ENCODE measurements at regions not wholly inside any gene's neighbourhood (a gene's known extent, or its start where the extent isn't known, plus 50 kb on each side); places are given as distances from the start of the nearest gene placed in this dataset.
"Not testable (repeated sequence)": the region's sequence is repeated elsewhere in the genome, so short reads cannot be mapped to it uniquely, and the experiment has no call there.

- peaks cover 0 to 19% of the 10 kb centered on the region in 2 donors for H3K9me3 ChIP-seq (ENCODE audit: control insufficient read depth in 2 of 2, insufficient read depth in 1 of 2, low read depth in 1 of 2, low read length in 1 of 2)
- not testable (repeated sequence) for H3K27ac ChIP-seq (ENCODE audit: low read depth in 1 of 3, low read length in 2 of 3); H3K4me3 ChIP-seq (ENCODE audit: low read depth in 1 of 3, low read length in 3 of 3); FAIRE-seq; H3K4me1 ChIP-seq (ENCODE audit: control insufficient read depth in 3 of 3, insufficient read depth in 2 of 3, low read depth in 1 of 3, low read length in 2 of 3); H3K27me3 ChIP-seq (ENCODE audit: control insufficient read depth in 3 of 3, insufficient read depth in 3 of 3, low read length in 3 of 3); H3K36me3 ChIP-seq (ENCODE audit: control insufficient read depth in 3 of 3, insufficient read depth in 2 of 3, low read depth in 1 of 3, low read length in 3 of 3); DNase-seq
- 88 to 96% (median 91%) methylated on average over 1 of the region's 3 CpGs for WGBS, 3 donors
Observed at GRCh38 chr13:88512993-88513392, 841.8 kb downstream of the SLITRK5 start.

DNA sequence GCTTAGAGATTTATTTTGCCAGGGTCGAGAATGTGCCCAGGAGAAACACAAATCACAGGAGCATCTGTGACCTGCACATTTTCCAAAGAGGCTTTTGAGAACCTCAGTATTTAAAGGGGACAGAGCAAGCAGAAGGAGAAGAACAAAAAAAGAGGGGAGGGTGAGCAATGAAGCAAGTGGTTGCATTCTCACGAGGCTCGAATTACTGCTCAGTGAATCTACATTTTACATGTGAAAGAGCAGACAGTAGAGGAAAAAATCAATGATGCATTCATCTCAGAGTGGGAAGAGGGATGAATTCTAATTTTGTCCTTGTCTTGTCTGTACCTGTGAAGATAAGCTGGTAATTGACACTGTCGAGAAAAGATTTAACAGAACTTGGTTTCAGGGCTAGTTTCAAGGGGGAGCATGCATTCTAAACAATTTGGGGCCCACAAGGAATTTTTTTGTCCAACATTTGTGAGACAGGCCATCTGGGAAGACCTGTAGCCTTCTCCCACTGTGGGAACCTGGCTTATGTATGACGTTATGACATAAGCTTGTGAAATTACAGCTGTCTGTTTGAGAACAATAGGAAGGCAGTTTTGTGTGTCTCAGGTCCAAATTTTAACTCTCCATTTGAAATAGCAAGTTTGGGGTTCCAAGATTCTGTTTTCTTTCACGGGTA lies 855.1 kb downstream of the SLITRK5 start:
- H3K36me3 ChIP-seq (ENCODE audit: control insufficient read depth in 3 of 3, insufficient read depth in 2 of 3, low read depth in 1 of 3, low read length in 3 of 3) = no peaks in the 10 kb centered on the region
- peaks cover 0 to 2% of the 10 kb centered on the region in 2 donors for H3K9me3 ChIP-seq (ENCODE audit: control insufficient read depth in 2 of 2, insufficient read depth in 1 of 2, low read depth in 1 of 2, low read length in 1 of 2)
- H3K27ac ChIP-seq (ENCODE audit: low read depth in 1 of 3, low read length in 2 of 3) = no peak overlapping the region
- 61 to 73% (median 63%) methylated on average over 6 of the region's 6 CpGs for WGBS, 3 donors
- H3K27me3 ChIP-seq (ENCODE audit: control insufficient read depth in 3 of 3, insufficient read depth in 3 of 3, low read length in 3 of 3) = no peaks in the 10 kb centered on the region
- DNase-seq = no peak
- no peak for FAIRE-seq
- H3K4me1 ChIP-seq (ENCODE audit: control insufficient read depth in 3 of 3, insufficient read depth in 2 of 3, low read depth in 1 of 3, low read length in 2 of 3) = no peaks in the 10 kb centered on the region
- no peak overlapping the region for H3K4me3 ChIP-seq (ENCODE audit: low read depth in 1 of 3, low read length in 3 of 3)

GRCh38 chr13:88526853-88527215 lies 855.7 kb downstream of the SLITRK5 start:
- FAIRE-seq (no peak), DNase-seq (no peak)
- Histone ChIP-seq H3K9me3 (ENCODE audit: control insufficient read depth in 2 of 2, insufficient read depth in 1 of 2, low read depth in 1 of 2, low read length in 1 of 2) (no peaks in the 10 kb centered on the region), H3K27me3 (ENCODE audit: control insufficient read depth in 3 of 3, insufficient read depth in 3 of 3, low read length in 3 of 3) (no peaks in the 10 kb centered on the region), H3K4me1 (ENCODE audit: control insufficient read depth in 3 of 3, insufficient read depth in 2 of 3, low read depth in 1 of 3, low read length in 2 of 3) (no peaks in the 10 kb centered on the region), H3K4me3 (ENCODE audit: low read depth in 1 of 3, low read length in 3 of 3) (no peak overlapping the region), H3K36me3 (ENCODE audit: control insufficient read depth in 3 of 3, insufficient read depth in 2 of 3, low read depth in 1 of 3, low read length in 3 of 3) (no peaks in the 10 kb centered on the region), H3K27ac (ENCODE audit: low read depth in 1 of 3, low read length in 2 of 3) (no peak overlapping the region)
- 88 to 93% (median 91%) methylated on average over 6 of the region's 6 CpGs for WGBS, 3 donors

- H3K4me1 ChIP-seq (ENCODE audit: control insufficient read depth in 3 of 3, insufficient read depth in 2 of 3, low read depth in 1 of 3, low read length in 2 of 3) = no peaks in the 10 kb centered on the region
- no peaks in the 10 kb centered on the region for H3K27me3 ChIP-seq (ENCODE audit: control insufficient read depth in 3 of 3, insufficient read depth in 3 of 3, low read length in 3 of 3)
- no peaks in the 10 kb centered on the region for H3K36me3 ChIP-seq (ENCODE audit: control insufficient read depth in 3 of 3, insufficient read depth in 2 of 3, low read depth in 1 of 3, low read length in 3 of 3)
- FAIRE-seq (no peak), DNase-seq (no peak)
- H3K27ac ChIP-seq (ENCODE audit: low read depth in 1 of 3, low read length in 2 of 3) = no peak overlapping the region
- H3K4me3 ChIP-seq (ENCODE audit: low read depth in 1 of 3, low read length in 3 of 3) = no peak overlapping the region
- no peaks in the 10 kb centered on the region for H3K9me3 ChIP-seq (ENCODE audit: control insufficient read depth in 2 of 2, insufficient read depth in 1 of 2, low read depth in 1 of 2, low read length in 1 of 2)
- 91 to 93% (median 93%) methylated on average over 1 of the region's 1 CpG for WGBS, 3 donors
Observed at GRCh38 chr13:88541994-88542393, 870.8 kb downstream of the SLITRK5 start.

DNA sequence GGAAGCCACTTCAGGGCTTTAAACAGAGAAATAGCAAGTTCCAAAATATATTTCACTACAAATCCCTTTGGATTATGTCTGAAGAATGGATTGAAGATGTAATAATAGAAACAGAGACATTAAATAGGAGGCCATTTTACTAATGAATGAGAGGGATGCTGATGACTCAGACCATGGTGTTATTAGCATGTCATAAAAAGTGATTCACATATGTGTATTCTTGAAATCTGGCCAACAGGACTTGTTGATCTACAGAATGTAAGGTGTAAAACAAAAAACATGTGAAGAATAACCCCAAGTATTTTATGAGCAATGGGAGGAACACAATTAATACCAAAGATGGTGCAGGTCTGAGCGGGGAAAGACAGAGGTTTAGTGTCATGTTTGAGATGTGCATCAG lies 873.7 kb downstream of the SLITRK5 start:
- DNase-seq = peak in 1 of 2 donors; percentile 1
- FAIRE-seq = no peak
- Histone ChIP-seq H3K27ac (ENCODE audit: low read depth in 1 of 3, low read length in 2 of 3) (no peak overlapping the region), H3K4me3 (ENCODE audit: low read depth in 1 of 3, low read length in 3 of 3) (no peak overlapping the region), H3K9me3 (ENCODE audit: control insufficient read depth in 2 of 2, insufficient read depth in 1 of 2, low read depth in 1 of 2, low read length in 1 of 2) (no peaks in the 10 kb centered on the region), H3K36me3 (ENCODE audit: control insufficient read depth in 3 of 3, insufficient read depth in 2 of 3, low read depth in 1 of 3, low read length in 3 of 3) (no peaks in the 10 kb centered on the region), H3K27me3 (ENCODE audit: control insufficient read depth in 3 of 3, insufficient read depth in 3 of 3, low read length in 3 of 3) (no peaks in the 10 kb centered on the region), H3K4me1 (ENCODE audit: control insufficient read depth in 3 of 3, insufficient read depth in 2 of 3, low read depth in 1 of 3, low read length in 2 of 3) (no peaks in the 10 kb centered on the region)
- WGBS, 3 donors = 48 to 88% (median 78%) methylated on average over 1 of the region's 1 CpG

DNA sequence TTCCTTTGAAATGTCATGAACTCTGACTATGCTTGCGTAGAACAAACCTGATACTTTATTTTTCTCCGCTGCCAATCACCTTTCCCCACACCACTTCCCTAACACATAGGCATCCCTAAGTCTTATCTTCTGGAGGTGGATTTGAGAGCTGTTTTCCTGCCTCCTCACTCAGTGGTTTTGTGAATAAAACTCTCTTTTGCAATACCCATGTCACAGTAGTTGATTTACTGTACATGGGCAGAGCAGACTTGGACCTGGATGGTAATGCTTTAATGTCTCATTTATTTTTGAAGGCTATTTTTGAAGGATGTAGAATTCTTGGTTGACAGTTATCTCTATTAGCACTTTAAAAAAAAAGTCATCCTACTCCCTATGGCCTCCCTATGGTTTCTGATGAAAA lies 881.8 kb downstream of the SLITRK5 start:
- Histone ChIP-seq H3K4me1 (ENCODE audit: control insufficient read depth in 3 of 3, insufficient read depth in 2 of 3, low read depth in 1 of 3, low read length in 2 of 3) (no peaks in the 10 kb centered on the region), H3K4me3 (ENCODE audit: low read depth in 1 of 3, low read length in 3 of 3) (no peak overlapping the region), H3K9me3 (ENCODE audit: control insufficient read depth in 2 of 2, insufficient read depth in 1 of 2, low read depth in 1 of 2, low read length in 1 of 2) (no peaks in the 10 kb centered on the region), H3K36me3 (ENCODE audit: control insufficient read depth in 3 of 3, insufficient read depth in 2 of 3, low read depth in 1 of 3, low read length in 3 of 3) (no peaks in the 10 kb centered on the region), H3K27ac (ENCODE audit: low read depth in 1 of 3, low read length in 2 of 3) (no peak overlapping the region), H3K27me3 (ENCODE audit: control insufficient read depth in 3 of 3, insufficient read depth in 3 of 3, low read length in 3 of 3) (no peaks in the 10 kb centered on the region)
- WGBS, 3 donors = 88 to 94% (median 92%) methylated on average over 2 of the region's 2 CpGs
- FAIRE-seq (no peak), DNase-seq (no peak)

- no peaks in the 10 kb centered on the region for H3K36me3 ChIP-seq (ENCODE audit: control insufficient read depth in 3 of 3, insufficient read depth in 2 of 3, low read depth in 1 of 3, low read length in 3 of 3)
- H3K4me3 ChIP-seq (ENCODE audit: low read depth in 1 of 3, low read length in 3 of 3) = no peak overlapping the region
- no peaks in the 10 kb centered on the region for H3K9me3 ChIP-seq (ENCODE audit: control insufficient read depth in 2 of 2, insufficient read depth in 1 of 2, low read depth in 1 of 2, low read length in 1 of 2)
- H3K4me1 ChIP-seq (ENCODE audit: control insufficient read depth in 3 of 3, insufficient read depth in 2 of 3, low read depth in 1 of 3, low read length in 2 of 3) = no peaks in the 10 kb centered on the region
- DNase-seq (no peak), FAIRE-seq (no peak)
- H3K27me3 ChIP-seq (ENCODE audit: control insufficient read depth in 3 of 3, insufficient read depth in 3 of 3, low read length in 3 of 3) = no peaks in the 10 kb centered on the region
- H3K27ac ChIP-seq (ENCODE audit: low read depth in 1 of 3, low read length in 2 of 3) = no peak overlapping the region
Observed at GRCh38 chr13:88565566-88565965, 894.4 kb downstream of the SLITRK5 start.

GRCh38 chr13:88585861-88586260 lies 914.7 kb downstream of the SLITRK5 start:
- no peak overlapping the region for H3K4me3 ChIP-seq (ENCODE audit: low read depth in 1 of 3, low read length in 3 of 3)
- no peak for FAIRE-seq
- DNase-seq = no peak
- no peaks in the 10 kb centered on the region for H3K4me1 ChIP-seq (ENCODE audit: control insufficient read depth in 3 of 3, insufficient read depth in 2 of 3, low read depth in 1 of 3, low read length in 2 of 3)
- H3K36me3 ChIP-seq (ENCODE audit: control insufficient read depth in 3 of 3, insufficient read depth in 2 of 3, low read depth in 1 of 3, low read length in 3 of 3) = no peaks in the 10 kb centered on the region
- no peak overlapping the region for H3K27ac ChIP-seq (ENCODE audit: low read depth in 1 of 3, low read length in 2 of 3)
- no peaks in the 10 kb centered on the region for H3K9me3 ChIP-seq (ENCODE audit: control insufficient read depth in 2 of 2, insufficient read depth in 1 of 2, low read depth in 1 of 2, low read length in 1 of 2)
- 52 to 65% (median 58%) methylated on average over 2 of the region's 2 CpGs for WGBS, 3 donors
- H3K27me3 ChIP-seq (ENCODE audit: control insufficient read depth in 3 of 3, insufficient read depth in 3 of 3, low read length in 3 of 3) = no peaks in the 10 kb centered on the region

GRCh38 chr13:88586263-88586662 lies 915.1 kb downstream of the SLITRK5 start:
- H3K4me1 ChIP-seq (ENCODE audit: control insufficient read depth in 3 of 3, insufficient read depth in 2 of 3, low read depth in 1 of 3, low read length in 2 of 3) = no peaks in the 10 kb centered on the region
- no peak overlapping the region for H3K4me3 ChIP-seq (ENCODE audit: low read depth in 1 of 3, low read length in 3 of 3)
- H3K27me3 ChIP-seq (ENCODE audit: control insufficient read depth in 3 of 3, insufficient read depth in 3 of 3, low read length in 3 of 3) = no peaks in the 10 kb centered on the region
- H3K27ac ChIP-seq (ENCODE audit: low read depth in 1 of 3, low read length in 2 of 3) = no peak overlapping the region
- no peaks in the 10 kb centered on the region for H3K36me3 ChIP-seq (ENCODE audit: control insufficient read depth in 3 of 3, insufficient read depth in 2 of 3, low read depth in 1 of 3, low read length in 3 of 3)
- DNase-seq = no peak
- H3K9me3 ChIP-seq (ENCODE audit: control insufficient read depth in 2 of 2, insufficient read depth in 1 of 2, low read depth in 1 of 2, low read length in 1 of 2) = no peaks in the 10 kb centered on the region
- no peak for FAIRE-seq

All from small intestine (tissue), 7 donors.